Stimulated activated CD8-positive, alpha-beta memory T cell treated with anti-CD3 and anti-CD28 coated beads, Interleukin-15, amount 100 ng/mL, for 4 hours (primary cell): ENCODE measurements at regions not wholly inside any gene's neighbourhood (a gene's known extent, or its start where the extent isn't known, plus 50 kb on each side); places are given as distances from the start of the nearest gene placed in this dataset.

Experiments used
- DNase-seq, 2 donors: peaks; one replicate each; pipeline ENCODE4 v3.0.0-alpha.2; 2020; ENCODE audit warnings: low read depth in 2 of 2

GRCh38 chr2:3138621-3139020 lies 239.0 kb downstream of the EIPR1 start:
- DNase-seq: no peak

GRCh38 chr2:3137651-3138300 lies 239.8 kb downstream of the EIPR1 start:
- DNase-seq: no peak

- no peak for DNase-seq
Measured at GRCh38 chr2:3135676-3136075, 241.9 kb downstream of the EIPR1 start.

GRCh38 chr2:3134026-3134571 lies 243.5 kb downstream of the EIPR1 start:
- DNase-seq: no peak

- DNase-seq: no peak
Measured at GRCh38 chr2:3132966-3133365, 244.7 kb downstream of the EIPR1 start.

GRCh38 chr2:3132466-3132865 lies 245.2 kb downstream of the EIPR1 start:
- DNase-seq: no peak

- no peak for DNase-seq
Measured at GRCh38 chr2:3131636-3132326, 245.8 kb downstream of the EIPR1 start.

- DNase-seq: no peak
Measured at GRCh38 chr2:3130889-3131635, 246.6 kb downstream of the EIPR1 start.

- no peak for DNase-seq
Measured at GRCh38 chr2:3130444-3130843, 247.2 kb downstream of the EIPR1 start.

GRCh38 chr2:3129867-3130266 lies 247.8 kb downstream of the EIPR1 start:
- DNase-seq: no peak

GRCh38 chr2:3128786-3129185 lies 248.8 kb downstream of the EIPR1 start:
- no peak for DNase-seq

- DNase-seq: no peak
Measured at GRCh38 chr2:3127710-3128109, 249.9 kb downstream of the EIPR1 start.

GRCh38 chr2:3126911-3127621 lies 250.6 kb downstream of the EIPR1 start:
- no peak for DNase-seq

GRCh38 chr2:3126171-3126910 lies 251.3 kb downstream of the EIPR1 start:
- no peak for DNase-seq

- no peak for DNase-seq
Measured at GRCh38 chr2:3125761-3126130, 251.9 kb downstream of the EIPR1 start.

- DNase-seq: no peak
Measured at GRCh38 chr2:3125001-3125760, 252.4 kb downstream of the EIPR1 start.

- no peak for DNase-seq
Measured at GRCh38 chr2:3122525-3122924, 255.1 kb downstream of the EIPR1 start.

- no peak for DNase-seq
Measured at GRCh38 chr2:3121601-3122000, 256.0 kb downstream of the EIPR1 start.

GRCh38 chr2:3117650-3118216 lies 259.9 kb downstream of the EIPR1 start:
- no peak for DNase-seq

GRCh38 chr2:3116371-3116770 lies 261.2 kb downstream of the EIPR1 start:
- DNase-seq: no peak
